ENCODE measurements at regions not wholly inside any gene's neighbourhood (a gene's known extent, or its start where the extent isn't known, plus 50 kb on each side); places are given as distances from the start of the nearest gene placed in this dataset.

DNA sequence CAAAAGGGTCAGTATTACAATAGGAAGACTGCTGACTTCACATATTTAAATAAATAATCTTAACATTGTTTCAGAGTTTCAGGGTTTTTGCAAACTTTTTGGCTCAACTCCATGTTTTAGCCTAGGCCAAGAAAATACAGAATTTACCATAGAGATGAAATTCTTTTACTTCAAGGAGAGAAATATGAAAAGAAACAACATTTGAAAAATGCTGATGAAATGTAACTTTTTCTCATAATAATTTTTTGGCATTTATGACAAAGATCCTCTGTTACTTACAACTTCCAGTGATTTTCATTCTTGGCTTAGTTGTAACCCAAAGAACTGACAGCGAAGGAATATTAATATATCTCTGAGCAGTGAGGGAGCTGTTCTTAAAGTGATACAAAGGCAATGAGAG, 316.1 kb upstream of the EMCN start:
- H3K9me3 ChIP-seq = no peaks in the 10 kb centered on the region
- DNase-seq = no peak
- WGBS, 2 donors = 85 to 90% methylated on average over 1 of the region's 1 CpG
- TF ChIP-seq EP300 (IDR thresholded peaks at IDR 0.05) (no peak), POLR2A (IDR thresholded peaks at IDR 0.05) (no peak), POLR2AphosphoS5 (IDR thresholded peaks at IDR 0.05) (no peak)
- TF ChIP-seq, protein P1, sequence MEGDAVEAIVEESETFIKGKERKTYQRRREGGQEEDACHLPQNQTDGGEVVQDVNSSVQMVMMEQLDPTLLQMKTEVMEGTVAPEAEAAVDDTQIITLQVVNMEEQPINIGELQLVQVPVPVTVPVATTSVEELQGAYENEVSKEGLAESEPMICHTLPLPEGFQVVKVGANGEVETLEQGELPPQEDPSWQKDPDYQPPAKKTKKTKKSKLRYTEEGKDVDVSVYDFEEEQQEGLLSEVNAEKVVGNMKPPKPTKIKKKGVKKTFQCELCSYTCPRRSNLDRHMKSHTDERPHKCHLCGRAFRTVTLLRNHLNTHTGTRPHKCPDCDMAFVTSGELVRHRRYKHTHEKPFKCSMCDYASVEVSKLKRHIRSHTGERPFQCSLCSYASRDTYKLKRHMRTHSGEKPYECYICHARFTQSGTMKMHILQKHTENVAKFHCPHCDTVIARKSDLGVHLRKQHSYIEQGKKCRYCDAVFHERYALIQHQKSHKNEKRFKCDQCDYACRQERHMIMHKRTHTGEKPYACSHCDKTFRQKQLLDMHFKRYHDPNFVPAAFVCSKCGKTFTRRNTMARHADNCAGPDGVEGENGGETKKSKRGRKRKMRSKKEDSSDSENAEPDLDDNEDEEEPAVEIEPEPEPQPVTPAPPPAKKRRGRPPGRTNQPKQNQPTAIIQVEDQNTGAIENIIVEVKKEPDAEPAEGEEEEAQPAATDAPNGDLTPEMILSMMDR (IDR thresholded peaks at IDR 0.05) = no peak
- no peaks in the 10 kb centered on the region for H3K27me3 ChIP-seq
- H3K4me3 ChIP-seq = no peak overlapping the region
- H3K27ac ChIP-seq = no peak overlapping the region
- intact Hi-C loops (cut with DNase I) = no loop called here
- H3K36me3 ChIP-seq = no peaks in the 10 kb centered on the region
- H3K4me1 ChIP-seq = no peaks in the 10 kb centered on the region

GRCh38 chr4:100828986-100829685, 311.3 kb upstream of the EMCN start:
- intact Hi-C loops (cut with DNase I) = no loop called here
- Histone ChIP-seq H3K27ac (no peak overlapping the region), H3K4me3 (no peak overlapping the region), H3K4me1 (no peaks in the 10 kb centered on the region), H3K9me3 (no peaks in the 10 kb centered on the region), H3K36me3 (no peaks in the 10 kb centered on the region), H3K27me3 (no peaks in the 10 kb centered on the region)
- no peak for DNase-seq
- 55 to 60% methylated on average over 2 of the region's 2 CpGs for WGBS, 2 donors
- TF ChIP-seq EP300 (IDR thresholded peaks at IDR 0.05) (no peak), POLR2AphosphoS5 (IDR thresholded peaks at IDR 0.05) (no peak), POLR2A (IDR thresholded peaks at IDR 0.05) (no peak)
- TF ChIP-seq, protein P1 (IDR thresholded peaks at IDR 0.05) = no peak

DNA sequence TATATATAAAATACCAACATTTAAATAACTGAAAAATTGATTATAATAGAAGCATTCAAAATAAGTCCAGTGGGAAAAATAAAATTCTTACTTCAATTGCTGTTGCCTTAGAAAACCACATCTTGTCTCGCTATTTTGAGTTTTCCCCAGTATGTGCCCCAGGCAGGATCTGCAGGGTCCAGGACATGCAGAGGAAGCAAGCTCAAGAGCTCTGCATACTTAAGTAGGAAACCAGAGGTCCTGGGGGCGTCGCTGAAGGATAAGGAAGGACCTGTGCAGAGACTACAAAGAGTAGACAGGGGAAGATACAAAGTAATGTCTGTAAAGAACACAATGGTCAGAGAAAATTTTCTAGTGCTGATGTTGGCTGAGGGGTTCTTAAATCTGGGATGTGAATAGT, 310.5 kb upstream of the EMCN start:
- TF ChIP-seq POLR2AphosphoS5 (IDR thresholded peaks at IDR 0.05) = no peak
- TF ChIP-seq EP300 (IDR thresholded peaks at IDR 0.05) = no peak
- TF ChIP-seq, protein P1 (IDR thresholded peaks at IDR 0.05) = no peak
- no peak for TF ChIP-seq POLR2A (IDR thresholded peaks at IDR 0.05)
- H3K9me3 ChIP-seq = no peaks in the 10 kb centered on the region
- no peak for DNase-seq
- WGBS, 2 donors = 69 to 90% methylated on average over 3 of the region's 3 CpGs
- intact Hi-C loops (cut with DNase I) = no loop called here
- H3K27me3 ChIP-seq = no peaks in the 10 kb centered on the region
- H3K4me3 ChIP-seq = no peak overlapping the region
- H3K4me1 ChIP-seq = no peaks in the 10 kb centered on the region
- H3K36me3 ChIP-seq = no peaks in the 10 kb centered on the region
- H3K27ac ChIP-seq = no peak overlapping the region

GRCh38 chr4:100827756-100828155, 309.9 kb upstream of the EMCN start:
- Histone ChIP-seq H3K4me3 (no peak overlapping the region), H3K9me3 (no peaks in the 10 kb centered on the region), H3K27me3 (no peaks in the 10 kb centered on the region), H3K27ac (no peak overlapping the region), H3K36me3 (no peaks in the 10 kb centered on the region), H3K4me1 (no peaks in the 10 kb centered on the region)
- DNase-seq = no peak
- intact Hi-C loops (cut with DNase I) = no loop called here
- TF ChIP-seq EP300 (IDR thresholded peaks at IDR 0.05) (no peak), POLR2AphosphoS5 (IDR thresholded peaks at IDR 0.05) (no peak), POLR2A (IDR thresholded peaks at IDR 0.05) (no peak)
- TF ChIP-seq, protein P1 (IDR thresholded peaks at IDR 0.05) = no peak

Measured in sigmoid colon (tissue), 6 donors.